Left lung (tissue), 4 donors: ENCODE measurements at regions not wholly inside any gene's neighbourhood (a gene's known extent, or its start where the extent isn't known, plus 50 kb on each side); places are given as distances from the start of the nearest gene placed in this dataset.

ENCODE experiments used
- ATAC-seq: fragments of 200-7000 bp; cut with Tn5 transposase; one replicate; pipeline ENCODE4 v1.9.1; 2020; ENCODE audit warnings: moderate library complexity
- DNase-seq, 4 donors: peaks; one replicate each; pipeline ENCODE4 v3.0.0-alpha.2; 2013 to 2020
- H3K27ac ChIP-seq, 2 donors: fragments of 200-600 bp; sonication (generic) in 1 of 2; one replicate each; pipeline versions ENCODE4 v1.5.0 to v1.8.0; 2020 to 2021
- H3K27me3 ChIP-seq, 2 donors: fragments of 200-600 bp; sonication (generic) in 1 of 2; one replicate each; pipeline versions ENCODE4 v1.5.0 to v1.8.0; 2020 to 2021
- H3K36me3 ChIP-seq, 2 donors: fragments of 200-600 bp; sonication (generic) in 1 of 2; one replicate each; pipeline versions ENCODE4 v1.5.0 to v1.8.0; 2020 to 2021
- H3K4me1 ChIP-seq, 2 donors: fragments of 200-600 bp; one replicate each; pipeline ENCODE4 v1.8.0; 2021
- H3K4me3 ChIP-seq, 2 donors: fragments of 200-600 bp; sonication (generic) in 1 of 2; one replicate each; pipeline versions ENCODE4 v1.5.0 to v1.8.0; 2020 to 2021; ENCODE audit warnings: mild to moderate bottlenecking in 1 of 2
- H3K9me3 ChIP-seq, 2 donors: fragments of 200-600 bp; sonication (generic) in 1 of 2; one replicate each; pipeline versions ENCODE4 v1.5.0 to v1.8.0; 2020 to 2021
- CTCF ChIP-seq, 2 donors: fragments of 200-600 bp; sonication (generic) in 1 of 2; IDR thresholded peaks; one replicate each; pipeline versions ENCODE4 v1.5.0 to v1.8.0; 2021; ENCODE audit warnings: antibody characterized with exemption in 2 of 2
- intact Hi-C, 2 donors: fragments of 100-400 bp; cut with DNase I; formaldehyde crosslinking; loops; one replicate each; pipeline versions ENCODE4 v1.11.2 to v1.14.2; 2022
- donor health status: DM: no; HTN: yes; CAD: no.
- donor health status: DM: no; HTN: no; CAD: no.

GRCh38 chr16:13552960-13553257, 367.0 kb upstream of the ERCC4 start:
- Histone ChIP-seq H3K4me3 (no peak overlapping the region), H3K27ac (no peak overlapping the region), H3K4me1 (no peaks in the 10 kb centered on the region), H3K9me3 (no peaks in the 10 kb centered on the region), H3K36me3 (no peaks in the 10 kb centered on the region), H3K27me3 (peaks cover 0 to 16% of the 10 kb centered on the region in 2 donors)
- ATAC-seq (no peak), DNase-seq (no peak)
- no peak for TF ChIP-seq CTCF (IDR thresholded peaks at IDR 0.05)
- intact Hi-C loops, result no loop called here

GRCh38 chr16:13553453-13553985, 366.4 kb upstream of the ERCC4 start:
- Histone ChIP-seq H3K27me3 (peaks cover 0 to 16% of the 10 kb centered on the region in 2 donors), H3K27ac (no peak overlapping the region), H3K9me3 (no peaks in the 10 kb centered on the region), H3K4me1 (no peaks in the 10 kb centered on the region), H3K36me3 (no peaks in the 10 kb centered on the region), H3K4me3 (no peak overlapping the region)
- ATAC-seq (no peak), DNase-seq (no peak)
- no peak for TF ChIP-seq CTCF (IDR thresholded peaks at IDR 0.05)
- intact Hi-C loops, result no loop called here

- Histone ChIP-seq H3K9me3 (no peaks in the 10 kb centered on the region), H3K4me1 (no peaks in the 10 kb centered on the region), H3K36me3 (no peaks in the 10 kb centered on the region), H3K27ac (no peak overlapping the region), H3K27me3 (peaks cover 0 to 16% of the 10 kb centered on the region in 2 donors), H3K4me3 (no peak overlapping the region)
- ATAC-seq, result no peak
- DNase-seq, result no peak
- no peak for TF ChIP-seq CTCF (IDR thresholded peaks at IDR 0.05)
- intact Hi-C loops, result no loop called here
Measured at GRCh38 chr16:13554005-13554404, 365.9 kb upstream of the ERCC4 start.

- peaks cover 0 to 16% of the 10 kb centered on the region in 2 donors for H3K27me3 ChIP-seq
- H3K27ac ChIP-seq, result no peak overlapping the region
- no peak overlapping the region for H3K4me3 ChIP-seq
- DNase-seq, result no peak
- H3K36me3 ChIP-seq, result no peaks in the 10 kb centered on the region
- ATAC-seq, result no peak
- no peaks in the 10 kb centered on the region for H3K4me1 ChIP-seq
- intact Hi-C loops, result no loop called here
- no peaks in the 10 kb centered on the region for H3K9me3 ChIP-seq
- no peak for TF ChIP-seq CTCF (IDR thresholded peaks at IDR 0.05)
Measured at GRCh38 chr16:13554643-13555042, 365.3 kb upstream of the ERCC4 start.

GRCh38 chr16:13557418-13557817, 362.5 kb upstream of the ERCC4 start:
- intact Hi-C loops, result no loop called here
- no peaks in the 10 kb centered on the region for H3K4me1 ChIP-seq
- no peaks in the 10 kb centered on the region for H3K36me3 ChIP-seq
- ATAC-seq (no peak), DNase-seq (no peak)
- TF ChIP-seq CTCF (IDR thresholded peaks at IDR 0.05), result no peak
- H3K27ac ChIP-seq, result no peak overlapping the region
- peaks cover 0 to 10% of the 10 kb centered on the region in 2 donors for H3K27me3 ChIP-seq
- H3K9me3 ChIP-seq, result peaks cover 0 to 3% of the 10 kb centered on the region in 2 donors
- H3K4me3 ChIP-seq, result no peak overlapping the region
